ENCODE measurements at regions not wholly inside any gene's neighbourhood (a gene's known extent, or its start where the extent isn't known, plus 50 kb on each side); places are given as distances from the start of the nearest gene placed in this dataset.

DNA sequence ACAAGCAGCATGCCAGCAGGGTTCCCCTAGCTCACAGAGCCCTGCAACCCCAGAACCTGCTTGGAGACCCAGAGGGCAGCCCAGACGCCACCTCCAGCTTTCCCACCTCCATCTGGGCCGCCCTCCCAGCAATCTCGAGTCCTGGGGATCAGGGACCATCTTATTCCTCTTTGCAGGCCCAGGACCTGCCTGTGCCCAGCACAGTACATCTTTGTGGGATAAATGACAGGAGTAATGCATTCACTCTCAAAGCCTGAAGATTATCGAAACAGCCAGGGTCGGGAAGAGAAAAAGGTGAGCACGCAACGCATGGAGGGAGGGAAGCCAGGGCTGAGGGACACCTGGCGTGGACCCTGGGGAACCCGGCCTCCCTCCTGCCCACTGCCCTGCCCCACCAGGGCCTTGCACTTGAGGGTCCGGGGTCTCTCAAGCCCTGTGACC, 144.1 kb downstream of the NDUFA10 start:
- TF ChIP-seq GATA2 (IDR thresholded peaks at IDR 0.05; ENCODE audit: low read depth, low read length): no peak
- no peak for TF ChIP-seq GATA3 (IDR thresholded peaks at IDR 0.05; ENCODE audit: low read depth, low read length)

Measured in SH-SY5Y (cell line).